ENCODE measurements at regions not wholly inside any gene's neighbourhood (a gene's known extent, or its start where the extent isn't known, plus 50 kb on each side); places are given as distances from the start of the nearest gene placed in this dataset.
"Not testable (repeated sequence)": the region's sequence is repeated elsewhere in the genome, so short reads cannot be mapped to it uniquely, and the experiment has no call there.

GRCh38 chrX:113906168-113906567, 677.7 kb upstream of the HTR2C start:
- DNase-seq (ENCODE audit: low spot score) = no peak

- peak; percentile 7 for DNase-seq (ENCODE audit: low spot score)
Measured at GRCh38 chrX:113892891-113893290, 691.0 kb upstream of the HTR2C start.

GRCh38 chrX:113892401-113892800, 691.5 kb upstream of the HTR2C start:
- no peak for DNase-seq (ENCODE audit: low spot score)

- no peak for DNase-seq (ENCODE audit: low spot score)
Measured at GRCh38 chrX:113873056-113873455, 710.8 kb upstream of the HTR2C start.

- DNase-seq (ENCODE audit: low spot score) = no peak
Measured at GRCh38 chrX:113868711-113869110, 715.2 kb upstream of the HTR2C start.

GRCh38 chrX:113868177-113868576, 715.7 kb upstream of the HTR2C start:
- DNase-seq (ENCODE audit: low spot score) = no peak

GRCh38 chrX:113849408-113849807, 734.5 kb upstream of the HTR2C start:
- DNase-seq (ENCODE audit: low spot score) = no peak

- DNase-seq (ENCODE audit: low spot score) = no peak
Measured at GRCh38 chrX:113833096-113834055, 750.5 kb upstream of the HTR2C start.

- DNase-seq (ENCODE audit: low spot score) = no peak
Measured at GRCh38 chrX:113828470-113828869, 755.4 kb upstream of the HTR2C start.

GRCh38 chrX:113818346-113818745, 765.5 kb upstream of the HTR2C start:
- no peak for DNase-seq (ENCODE audit: low spot score)

- DNase-seq (ENCODE audit: low spot score) = no peak
Measured at GRCh38 chrX:113804819-113805218, 779.1 kb upstream of the HTR2C start.

GRCh38 chrX:113804291-113804690, 779.6 kb upstream of the HTR2C start:
- no peak for DNase-seq (ENCODE audit: low spot score)

- no peak for DNase-seq (ENCODE audit: low spot score)
Measured at GRCh38 chrX:113802837-113803236, 781.0 kb upstream of the HTR2C start.

- DNase-seq (ENCODE audit: low spot score) = no peak
Measured at GRCh38 chrX:113800955-113801354, 782.9 kb upstream of the HTR2C start.

- DNase-seq (ENCODE audit: low spot score) = no peak
Measured at GRCh38 chrX:113793563-113793962, 790.3 kb upstream of the HTR2C start.

GRCh38 chrX:113790987-113791386, 792.9 kb upstream of the HTR2C start:
- DNase-seq (ENCODE audit: low spot score) = no peak

- DNase-seq (ENCODE audit: low spot score) = not testable (repeated sequence)
Measured at GRCh38 chrX:113784754-113785153, 799.1 kb upstream of the HTR2C start.

GRCh38 chrX:113770806-113771205, 813.1 kb upstream of the HTR2C start:
- DNase-seq (ENCODE audit: low spot score) = no peak

- DNase-seq (ENCODE audit: low spot score) = no peak
Measured at GRCh38 chrX:113770071-113770470, 813.8 kb upstream of the HTR2C start.

GRCh38 chrX:113759422-113759821, 824.5 kb upstream of the HTR2C start:
- no peak for DNase-seq (ENCODE audit: low spot score)

GRCh38 chrX:113747274-113747973, 836.5 kb upstream of the HTR2C start:
- DNase-seq (ENCODE audit: low spot score) = no peak

GRCh38 chrX:113743069-113743468, 840.8 kb upstream of the HTR2C start:
- no peak for DNase-seq (ENCODE audit: low spot score)

GRCh38 chrX:113741744-113742143, 842.1 kb upstream of the HTR2C start:
- DNase-seq (ENCODE audit: low spot score) = no peak
